ENCODE measurements at regions not wholly inside any gene's neighbourhood (a gene's known extent, or its start where the extent isn't known, plus 50 kb on each side); places are given as distances from the start of the nearest gene placed in this dataset.

DNA sequence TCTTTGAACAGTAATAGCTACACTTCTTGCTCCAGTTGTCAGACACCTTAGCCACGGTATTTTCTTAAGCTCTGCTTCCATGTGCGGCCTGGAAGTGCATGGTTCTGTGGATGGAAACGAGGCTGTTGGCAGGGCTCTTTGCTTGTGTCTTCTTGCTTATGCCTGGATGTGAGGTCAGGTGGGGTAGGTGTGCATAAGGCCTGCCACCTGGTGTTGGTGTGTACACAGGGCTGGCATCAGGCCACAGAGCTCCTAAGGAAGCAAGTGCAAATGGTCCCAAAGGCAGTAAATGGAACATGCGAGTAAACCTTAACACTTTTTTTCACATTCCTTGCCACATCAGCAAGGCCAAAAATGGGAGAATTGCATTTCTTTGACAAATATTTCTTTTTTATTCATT is 158.1 kb upstream of the GMDS start:
- Mint-ChIP-seq H3K9me3 (peaks cover 12% of the 10 kb centered on the region), H3K27ac (no peak overlapping the region), H3K27me3 (no peaks in the 10 kb centered on the region), H3K4me1 (ENCODE audit: unreplicated experiment) (no peaks in the 10 kb centered on the region), H3K36me3 (peaks cover 14% of the 10 kb centered on the region), H3K4me3 (no peak overlapping the region)
- DNase-seq (ENCODE audit: extremely low spot score, unreplicated experiment), result no peak
- TF ChIP-seq, protein P1, sequence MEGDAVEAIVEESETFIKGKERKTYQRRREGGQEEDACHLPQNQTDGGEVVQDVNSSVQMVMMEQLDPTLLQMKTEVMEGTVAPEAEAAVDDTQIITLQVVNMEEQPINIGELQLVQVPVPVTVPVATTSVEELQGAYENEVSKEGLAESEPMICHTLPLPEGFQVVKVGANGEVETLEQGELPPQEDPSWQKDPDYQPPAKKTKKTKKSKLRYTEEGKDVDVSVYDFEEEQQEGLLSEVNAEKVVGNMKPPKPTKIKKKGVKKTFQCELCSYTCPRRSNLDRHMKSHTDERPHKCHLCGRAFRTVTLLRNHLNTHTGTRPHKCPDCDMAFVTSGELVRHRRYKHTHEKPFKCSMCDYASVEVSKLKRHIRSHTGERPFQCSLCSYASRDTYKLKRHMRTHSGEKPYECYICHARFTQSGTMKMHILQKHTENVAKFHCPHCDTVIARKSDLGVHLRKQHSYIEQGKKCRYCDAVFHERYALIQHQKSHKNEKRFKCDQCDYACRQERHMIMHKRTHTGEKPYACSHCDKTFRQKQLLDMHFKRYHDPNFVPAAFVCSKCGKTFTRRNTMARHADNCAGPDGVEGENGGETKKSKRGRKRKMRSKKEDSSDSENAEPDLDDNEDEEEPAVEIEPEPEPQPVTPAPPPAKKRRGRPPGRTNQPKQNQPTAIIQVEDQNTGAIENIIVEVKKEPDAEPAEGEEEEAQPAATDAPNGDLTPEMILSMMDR (conservative IDR thresholded peaks at IDR 0.05), result no peak

DNA sequence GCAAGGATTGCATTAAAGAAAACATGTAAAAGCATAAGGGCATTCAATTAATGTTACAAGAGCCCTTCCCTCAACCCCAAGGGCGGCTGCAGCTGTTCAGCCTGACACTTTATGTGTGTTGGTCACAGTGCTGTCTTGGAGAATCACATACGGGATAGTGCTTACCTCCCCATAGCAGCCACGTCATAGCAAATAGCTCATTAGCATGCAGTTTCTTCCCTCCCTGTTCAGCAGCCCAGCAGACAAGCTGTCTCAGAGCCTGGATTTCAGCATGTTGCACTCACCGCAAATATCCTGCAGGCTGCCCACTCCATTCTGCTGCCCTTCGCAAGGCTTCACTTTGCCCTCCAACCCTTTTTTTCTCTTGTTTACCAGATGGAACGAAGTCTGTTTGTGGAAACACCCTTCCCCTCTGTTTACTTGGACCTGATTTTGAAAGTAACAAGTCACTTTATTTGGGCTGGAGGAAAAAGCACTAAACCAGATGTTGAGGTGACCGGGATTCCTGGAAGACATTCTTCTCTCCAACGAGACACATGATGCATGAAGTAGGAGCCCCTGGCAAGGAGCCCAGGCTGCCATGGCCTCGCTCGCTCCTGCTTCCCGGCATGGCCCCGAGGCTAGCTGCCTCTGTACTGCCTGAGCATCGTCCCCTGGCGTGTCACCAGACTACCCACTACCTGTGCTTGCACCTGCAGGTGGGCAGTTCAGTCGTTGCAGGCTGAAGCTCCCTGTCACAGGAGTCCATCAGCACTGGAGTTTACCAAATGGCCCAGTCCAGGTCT is 151.6 kb upstream of the GMDS start:
- Mint-ChIP-seq H3K36me3 (peaks cover 19% of the 10 kb centered on the region), H3K4me3 (no peak overlapping the region), H3K27me3 (no peaks in the 10 kb centered on the region), H3K27ac (no peak overlapping the region), H3K9me3 (peaks cover 12% of the 10 kb centered on the region), H3K4me1 (ENCODE audit: unreplicated experiment) (no peaks in the 10 kb centered on the region)
- DNase-seq (ENCODE audit: extremely low spot score, unreplicated experiment), result no peak
- TF ChIP-seq, protein P1 (conservative IDR thresholded peaks at IDR 0.05), result no peak

DNA sequence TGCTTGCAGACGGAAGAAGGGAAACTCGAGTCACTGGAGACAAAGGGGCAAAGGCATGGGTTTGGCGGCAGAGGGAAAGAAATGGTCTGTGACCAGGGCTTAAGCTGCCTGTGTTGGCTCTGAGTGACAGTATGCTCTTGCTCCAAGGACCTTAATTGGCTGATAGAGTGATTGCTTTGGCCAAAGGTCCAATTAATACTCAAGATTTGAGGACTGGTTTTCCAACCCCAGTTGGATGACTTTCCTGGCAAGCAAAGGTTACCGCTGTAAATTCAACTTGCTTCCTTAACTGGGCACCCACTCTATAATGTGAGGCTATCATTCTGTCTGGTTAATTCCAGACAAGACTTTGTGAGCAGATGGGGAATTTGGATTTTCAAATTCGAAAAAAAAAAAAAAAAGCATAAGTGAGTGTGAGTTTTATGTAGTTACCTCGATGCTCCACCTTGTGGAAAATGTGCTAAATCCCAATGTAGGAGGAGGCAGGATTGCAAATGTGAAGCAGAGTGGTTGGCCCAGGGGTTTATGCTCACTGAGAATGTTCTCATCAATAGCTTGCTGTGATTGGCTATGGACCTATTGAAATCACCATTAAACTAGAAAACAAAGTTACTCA is 150.7 kb upstream of the GMDS start:
- H3K27me3 Mint-ChIP-seq, result no peaks in the 10 kb centered on the region
- H3K4me1 Mint-ChIP-seq (ENCODE audit: unreplicated experiment), result no peaks in the 10 kb centered on the region
- DNase-seq (ENCODE audit: extremely low spot score, unreplicated experiment), result no peak
- TF ChIP-seq, protein P1 (conservative IDR thresholded peaks at IDR 0.05), result no peak
- H3K36me3 Mint-ChIP-seq, result peaks cover 16% of the 10 kb centered on the region
- peaks cover 8% of the 10 kb centered on the region for H3K9me3 Mint-ChIP-seq
- H3K27ac Mint-ChIP-seq, result no peak overlapping the region
- no peak overlapping the region for H3K4me3 Mint-ChIP-seq

DNA sequence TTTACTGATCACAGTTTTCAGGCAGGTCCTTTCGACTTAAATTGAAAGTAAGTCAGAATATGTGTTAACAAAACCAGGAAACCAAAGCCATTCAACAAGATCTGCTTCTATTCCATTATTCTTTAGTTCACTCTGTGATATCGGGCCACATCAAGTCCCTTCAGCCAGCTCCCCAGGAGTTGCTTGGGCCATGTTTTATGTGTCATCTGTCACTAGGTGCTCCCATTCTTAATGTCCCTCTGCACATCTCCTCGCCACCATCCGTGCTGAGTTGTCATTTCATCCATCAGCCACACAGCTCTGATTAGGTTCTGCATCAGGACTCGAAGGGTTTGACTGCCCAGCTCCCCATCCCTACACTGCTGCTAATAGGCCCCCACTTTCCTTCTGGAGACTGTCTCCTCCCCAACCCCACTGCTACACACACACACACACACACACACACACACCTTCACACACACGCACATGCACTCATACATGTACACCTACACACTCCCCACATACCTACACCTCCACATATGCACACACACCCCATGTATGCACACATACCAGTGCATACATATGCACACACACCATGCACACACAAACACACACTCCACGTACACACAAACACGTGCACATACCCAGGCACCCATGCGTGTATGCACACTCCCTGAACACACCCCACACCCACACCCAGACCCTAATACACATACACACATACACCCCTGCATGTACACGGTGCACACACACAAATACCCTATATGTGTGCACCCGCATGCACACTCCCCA is 143.3 kb upstream of the GMDS start:
- Mint-ChIP-seq H3K4me1 (ENCODE audit: unreplicated experiment) (no peaks in the 10 kb centered on the region), H3K36me3 (peaks cover 4% of the 10 kb centered on the region), H3K4me3 (no peak overlapping the region), H3K27ac (no peak overlapping the region), H3K27me3 (no peaks in the 10 kb centered on the region), H3K9me3 (peaks cover 5% of the 10 kb centered on the region)
- TF ChIP-seq, protein P1 (conservative IDR thresholded peaks at IDR 0.05), result no peak
- no peak for DNase-seq (ENCODE audit: extremely low spot score, unreplicated experiment)

DNA sequence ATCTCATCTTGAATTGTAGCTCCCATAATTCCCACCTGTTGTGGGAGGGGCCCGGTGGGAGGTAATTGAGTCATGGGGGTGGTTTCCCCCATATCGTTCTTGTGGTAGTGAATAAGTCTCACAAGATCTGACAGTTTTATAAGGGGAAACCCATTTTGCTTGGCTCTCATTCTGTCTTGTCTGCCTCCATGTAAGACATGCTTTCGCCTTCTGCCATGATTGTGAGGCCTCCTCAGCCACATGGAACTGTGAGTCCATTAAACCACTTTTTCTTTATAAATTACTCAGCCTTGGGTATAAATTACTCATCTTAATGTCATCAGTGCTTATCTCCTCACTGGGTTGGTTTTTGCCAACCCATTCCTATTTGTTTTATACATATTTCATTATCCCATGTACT is 142.0 kb upstream of the GMDS start:
- H3K27me3 Mint-ChIP-seq, result no peaks in the 10 kb centered on the region
- H3K4me3 Mint-ChIP-seq, result no peak overlapping the region
- TF ChIP-seq, protein P1 (conservative IDR thresholded peaks at IDR 0.05), result no peak
- no peak overlapping the region for H3K27ac Mint-ChIP-seq
- DNase-seq (ENCODE audit: extremely low spot score, unreplicated experiment), result no peak
- H3K9me3 Mint-ChIP-seq, result peaks cover 5% of the 10 kb centered on the region
- H3K4me1 Mint-ChIP-seq (ENCODE audit: unreplicated experiment), result no peaks in the 10 kb centered on the region
- peaks cover 4% of the 10 kb centered on the region for H3K36me3 Mint-ChIP-seq
